ENCODE measurements at regions not wholly inside any gene's neighbourhood (a gene's known extent, or its start where the extent isn't known, plus 50 kb on each side); places are given as distances from the start of the nearest gene placed in this dataset.
"Not testable (repeated sequence)": the region's sequence is repeated elsewhere in the genome, so short reads cannot be mapped to it uniquely, and the experiment has no call there.

GRCh38 chr1:181251001-181251712 lies 162.7 kb downstream of the IER5 start:
- in situ Hi-C loops (cut with HindIII; ENCODE audit: low sequenced_read_pairs) = no loop called here

GRCh38 chr1:181251713-181252075 lies 163.2 kb downstream of the IER5 start:
- in situ Hi-C loops (cut with HindIII; ENCODE audit: low sequenced_read_pairs) = no loop called here

- in situ Hi-C loops (cut with HindIII; ENCODE audit: low sequenced_read_pairs) = not testable (repeated sequence)
Measured at GRCh38 chr1:181253601-181254000, 165.1 kb downstream of the IER5 start.

GRCh38 chr1:181255270-181255929 lies 166.9 kb downstream of the IER5 start:
- in situ Hi-C loops (cut with HindIII; ENCODE audit: low sequenced_read_pairs) = no loop called here

- in situ Hi-C loops (cut with HindIII; ENCODE audit: low sequenced_read_pairs) = no loop called here
Measured at GRCh38 chr1:181257117-181257516, 168.6 kb downstream of the IER5 start.

GRCh38 chr1:181259026-181259745 lies 170.7 kb downstream of the IER5 start:
- in situ Hi-C loops (cut with HindIII; ENCODE audit: low sequenced_read_pairs) = no loop called here

GRCh38 chr1:181260271-181260670 lies 171.8 kb downstream of the IER5 start:
- in situ Hi-C loops (cut with HindIII; ENCODE audit: low sequenced_read_pairs) = no loop called here

- in situ Hi-C loops (cut with HindIII; ENCODE audit: low sequenced_read_pairs) = no loop called here
Measured at GRCh38 chr1:181260994-181261393, 172.5 kb downstream of the IER5 start.

GRCh38 chr1:181262069-181262468 lies 173.6 kb downstream of the IER5 start:
- in situ Hi-C loops (cut with HindIII; ENCODE audit: low sequenced_read_pairs) = no loop called here

GRCh38 chr1:181263444-181263843 lies 174.9 kb downstream of the IER5 start:
- in situ Hi-C loops (cut with HindIII; ENCODE audit: low sequenced_read_pairs) = no loop called here

GRCh38 chr1:181264821-181265220 lies 176.3 kb downstream of the IER5 start:
- in situ Hi-C loops (cut with HindIII; ENCODE audit: low sequenced_read_pairs) = no loop called here

GRCh38 chr1:181284978-181285377 lies 196.5 kb downstream of the IER5 start:
- in situ Hi-C loops (cut with HindIII; ENCODE audit: low sequenced_read_pairs) = no loop called here

GRCh38 chr1:181295217-181295616 lies 188.1 kb upstream of the CACNA1E start:
- in situ Hi-C loops (cut with HindIII; ENCODE audit: low sequenced_read_pairs) = no loop called here

GRCh38 chr1:181296180-181296579 lies 187.1 kb upstream of the CACNA1E start:
- in situ Hi-C loops (cut with HindIII; ENCODE audit: low sequenced_read_pairs) = no loop called here

- in situ Hi-C loops (cut with HindIII; ENCODE audit: low sequenced_read_pairs) = loop anchor here (5.0 kb wide), 1 partner anchor 34 kb away; no protein-coding TSS in a partner anchor
Measured at GRCh38 chr1:181308098-181308497, 175.2 kb upstream of the CACNA1E start.

- in situ Hi-C loops (cut with HindIII; ENCODE audit: low sequenced_read_pairs) = no loop called here
Measured at GRCh38 chr1:181310560-181310959, 172.8 kb upstream of the CACNA1E start.

GRCh38 chr1:181312946-181313345 lies 170.4 kb upstream of the CACNA1E start:
- in situ Hi-C loops (cut with HindIII; ENCODE audit: low sequenced_read_pairs) = no loop called here

- in situ Hi-C loops (cut with HindIII; ENCODE audit: low sequenced_read_pairs) = no loop called here
Measured at GRCh38 chr1:181313466-181313865, 169.9 kb upstream of the CACNA1E start.

- in situ Hi-C loops (cut with HindIII; ENCODE audit: low sequenced_read_pairs) = no loop called here
Measured at GRCh38 chr1:181314010-181314409, 169.3 kb upstream of the CACNA1E start.

GRCh38 chr1:181314959-181315358 lies 168.4 kb upstream of the CACNA1E start:
- in situ Hi-C loops (cut with HindIII; ENCODE audit: low sequenced_read_pairs) = no loop called here

- in situ Hi-C loops (cut with HindIII; ENCODE audit: low sequenced_read_pairs) = no loop called here
Measured at GRCh38 chr1:181317261-181317930, 165.9 kb upstream of the CACNA1E start.

Data from endothelial cell of hepatic sinusoid (primary cell).